Endometrial microvascular endothelial cells (primary cell): ENCODE measurements at regions not wholly inside any gene's neighbourhood (a gene's known extent, or its start where the extent isn't known, plus 50 kb on each side); places are given as distances from the start of the nearest gene placed in this dataset.
"Not testable (repeated sequence)": the region's sequence is repeated elsewhere in the genome, so short reads cannot be mapped to it uniquely, and the experiment has no call there.

ENCODE experiments used
- in situ Hi-C: cut with HindIII; loops from 2 replicates; pipeline ENCODE4 v1.10.0; 2017; ENCODE audit warnings: low sequenced_read_pairs, low pct_unique_long_range_greater_than_20kb; ENCODE audit errors: inconsistent ontology term

- in situ Hi-C loops: no loop called here
Measured at GRCh38 chr12:91271185-91271584, 88.6 kb upstream of the DCN start.

- in situ Hi-C loops: no loop called here
Measured at GRCh38 chr12:91267039-91267438, 84.4 kb upstream of the DCN start.

- in situ Hi-C loops: no loop called here
Measured at GRCh38 chr12:91264178-91264577, 81.6 kb upstream of the DCN start.

GRCh38 chr12:91261820-91262676, 79.4 kb upstream of the DCN start:
- in situ Hi-C loops: no loop called here

- in situ Hi-C loops: no loop called here
Measured at GRCh38 chr12:91256411-91256810, 73.8 kb upstream of the DCN start.

- in situ Hi-C loops: no loop called here
Measured at GRCh38 chr12:91252341-91252740, 69.7 kb upstream of the DCN start.

- in situ Hi-C loops: no loop called here
Measured at GRCh38 chr12:91250273-91250665, 67.7 kb upstream of the DCN start.

- in situ Hi-C loops: no loop called here
Measured at GRCh38 chr12:91249518-91250272, 67.1 kb upstream of the DCN start.

GRCh38 chr12:91249054-91249453, 66.4 kb upstream of the DCN start:
- in situ Hi-C loops: no loop called here

GRCh38 chr12:91243177-91243576, 60.6 kb upstream of the DCN start:
- in situ Hi-C loops: not testable (repeated sequence)

- in situ Hi-C loops: no loop called here
Measured at GRCh38 chr12:91241756-91242155, 59.1 kb upstream of the DCN start.

GRCh38 chr12:91240386-91241095, 57.9 kb upstream of the DCN start:
- in situ Hi-C loops: no loop called here

- in situ Hi-C loops: no loop called here
Measured at GRCh38 chr12:91239481-91239880, 56.9 kb upstream of the DCN start.
